Calu3 (cell line): ENCODE measurements at regions not wholly inside any gene's neighbourhood (a gene's known extent, or its start where the extent isn't known, plus 50 kb on each side); places are given as distances from the start of the nearest gene placed in this dataset.

Experiments
- BruUV-seq: library from RNA; stranded (reverse); fragments of 400-500 nt; replicated peaks from 2 replicates; lab custom pipeline; 2021; lab: Mats Ljungman, UMichigan
- CTCF ChIA-PET: fragments of 300-600 bp; sonication (Branson Sonifier 250); formaldehyde crosslinking; loops from one replicate; lab custom pipeline; 2022; ENCODE audit warnings: antibody characterized with exemption; lab: Charles Lee
- DNase-seq: peaks from one replicate; pipeline ENCODE4 v3.0.0; 2022
- H3K27ac Mint-ChIP-seq: one replicate; pipeline ENCODE4 v1.8.0; 2022; ENCODE audit warnings: mixed read lengths; ENCODE audit not compliant: unreplicated experiment
- H3K27me3 Mint-ChIP-seq: one replicate; pipeline ENCODE4 v1.8.0; 2022; ENCODE audit warnings: mixed read lengths; ENCODE audit not compliant: unreplicated experiment
- H3K36me3 Mint-ChIP-seq: one replicate; pipeline ENCODE4 v1.8.0; 2022; ENCODE audit warnings: mild to moderate bottlenecking, moderate library complexity, mixed read lengths; ENCODE audit not compliant: insufficient read depth, unreplicated experiment
- H3K4me1 Mint-ChIP-seq: one replicate; pipeline ENCODE4 v1.8.0; 2022; ENCODE audit warnings: mild to moderate bottlenecking, low read depth, mixed read lengths; ENCODE audit not compliant: unreplicated experiment
- H3K4me3 Mint-ChIP-seq: one replicate; pipeline ENCODE4 v1.8.0; 2022; ENCODE audit warnings: mild to moderate bottlenecking, low read depth, moderate library complexity, mixed read lengths; ENCODE audit not compliant: unreplicated experiment
- H3K9me3 Mint-ChIP-seq: one replicate; pipeline ENCODE4 v1.8.0; 2022; ENCODE audit warnings: low read depth, mixed read lengths; ENCODE audit not compliant: unreplicated experiment
- CTCF ChIP-seq: fragments of 200-600 bp; IDR thresholded peaks from one replicate; pipeline ENCODE4 v1.8.0; 2022; ENCODE audit warnings: antibody characterized with exemption; ENCODE audit not compliant: unreplicated experiment
- intact Hi-C: fragments of 100-400 bp; cut with micrococcal nuclease; formaldehyde crosslinking; loops from one replicate; pipeline ENCODE4 v1.10.0; 2022; ENCODE audit not compliant: unreplicated experiment

- CTCF ChIA-PET = no interaction called here
- Mint-ChIP-seq H3K9me3 (no peaks in the 10 kb centered on the region), H3K4me1 (no peaks in the 10 kb centered on the region), H3K36me3 (no peaks in the 10 kb centered on the region), H3K4me3 (no peak overlapping the region), H3K27me3 (peaks cover 19% of the 10 kb centered on the region), H3K27ac (no peak overlapping the region)
- TF ChIP-seq CTCF = no peak
- no peak for DNase-seq
- no TSS peak for BruUV-seq
- intact Hi-C loops = no loop called here
Observed at GRCh38 chr14:104249089-104249488, 110.7 kb downstream of the KIF26A start.

GRCh38 chr14:104249706-104250105, 111.3 kb downstream of the KIF26A start:
- no peaks in the 10 kb centered on the region for H3K9me3 Mint-ChIP-seq
- intact Hi-C loops = no loop called here
- no peak for DNase-seq
- no peak for TF ChIP-seq CTCF
- peaks cover 25% of the 10 kb centered on the region for H3K27me3 Mint-ChIP-seq
- CTCF ChIA-PET = no interaction called here
- no TSS peak for BruUV-seq
- H3K4me1 Mint-ChIP-seq = no peaks in the 10 kb centered on the region
- no peaks in the 10 kb centered on the region for H3K36me3 Mint-ChIP-seq
- no peak overlapping the region for H3K27ac Mint-ChIP-seq
- no peak overlapping the region for H3K4me3 Mint-ChIP-seq

- BruUV-seq = no TSS peak
- Mint-ChIP-seq H3K4me1 (no peaks in the 10 kb centered on the region), H3K4me3 (no peak overlapping the region), H3K27ac (no peak overlapping the region), H3K27me3 (peaks cover 30% of the 10 kb centered on the region), H3K9me3 (no peaks in the 10 kb centered on the region), H3K36me3 (no peaks in the 10 kb centered on the region)
- CTCF ChIA-PET = no interaction called here
- no peak for DNase-seq
- intact Hi-C loops = no loop called here
- TF ChIP-seq CTCF = no peak
Observed at GRCh38 chr14:104250175-104250574, 111.8 kb downstream of the KIF26A start.

GRCh38 chr14:104252256-104253215, 114.1 kb downstream of the KIF26A start:
- Mint-ChIP-seq H3K27me3 (peaks cover 52% of the 10 kb centered on the region), H3K36me3 (no peaks in the 10 kb centered on the region), H3K27ac (no peak overlapping the region), H3K4me1 (no peaks in the 10 kb centered on the region), H3K4me3 (no peak overlapping the region), H3K9me3 (no peaks in the 10 kb centered on the region)
- BruUV-seq = no TSS peak
- no peak for DNase-seq
- TF ChIP-seq CTCF = no peak
- intact Hi-C loops = no loop called here
- CTCF ChIA-PET = no interaction called here
